DND-41 (cell line): ENCODE measurements at regions not wholly inside any gene's neighbourhood (a gene's known extent, or its start where the extent isn't known, plus 50 kb on each side); places are given as distances from the start of the nearest gene placed in this dataset.

ENCODE experiments used
- CTCF ChIP-seq: IDR thresholded peaks from 2 replicates; pipeline ENCODE4 v1.5.1; 2012; ENCODE audit warnings: borderline replicate concordance, low read length, moderate library complexity, mild to moderate bottlenecking; ENCODE audit not compliant: poor library complexity, severe bottlenecking; ENCODE audit errors: extremely low read depth
- EZH2 ChIP-seq: IDR thresholded peaks from 3 replicates; pipeline ENCODE4 v1.6.1; 2012; ENCODE audit warnings: borderline replicate concordance, low read depth, mild to moderate bottlenecking, moderate library complexity, low read length, inconsistent platforms; ENCODE audit not compliant: severe bottlenecking

- TF ChIP-seq CTCF (no peak), EZH2 (no peak)
These were observed 314.0 kb downstream of the LMO4 start for GRCh38 chr1:87642581-87643221.
